Activated naive CD4-positive, alpha-beta T cell treated with anti-CD3 and anti-CD28 coated beads, Interleukin-2, amount 50 U/mL, for 72 hours (primary cell): ENCODE measurements at regions not wholly inside any gene's neighbourhood (a gene's known extent, or its start where the extent isn't known, plus 50 kb on each side); places are given as distances from the start of the nearest gene placed in this dataset.
A peak's percentile ranks its signal among the peaks of the same experiment; 100 is the strongest.

Source experiments
- ATAC-seq, 2 donors: fragments of 150-1000 bp; cut with Tn5 transposase; 2 replicates each; pipeline ENCODE4 v1.10.0; 2021; ENCODE audit warnings: mild to moderate bottlenecking in 2 of 2, moderate library complexity in 2 of 2
- DNase-seq, 2 donors: peaks; one replicate each; pipeline ENCODE4 v3.0.0; 2021 to 2022; ENCODE audit warnings: low spot score in 2 of 2
- H3K27ac Mint-ChIP-seq, 2 donors: one replicate each; pipeline ENCODE4 v1.8.0; 2022; ENCODE audit warnings: mild to moderate bottlenecking in 2 of 2, mixed read lengths in 2 of 2
- H3K36me3 Mint-ChIP-seq, 2 donors: one replicate each; pipeline ENCODE4 v1.8.0; 2022; ENCODE audit warnings: mixed read lengths in 2 of 2
- H3K9me3 Mint-ChIP-seq, 2 donors: one replicate each; pipeline ENCODE4 v1.8.0; 2022; ENCODE audit warnings: mixed read lengths in 2 of 2

GRCh38 chr12:69123919-69124638 lies 115.3 kb upstream of the CPSF6 start:
- no peak for ATAC-seq
- Mint-ChIP-seq H3K27ac (no peak overlapping the region), H3K36me3 (no peaks in the 10 kb centered on the region), H3K9me3 (no peaks in the 10 kb centered on the region)
- no peak for DNase-seq

GRCh38 chr12:69129017-69129416 lies 110.4 kb upstream of the CPSF6 start:
- ATAC-seq (no peak), DNase-seq (no peak)
- Mint-ChIP-seq H3K36me3 (no peaks in the 10 kb centered on the region), H3K27ac (no peak overlapping the region), H3K9me3 (no peaks in the 10 kb centered on the region)

DNA sequence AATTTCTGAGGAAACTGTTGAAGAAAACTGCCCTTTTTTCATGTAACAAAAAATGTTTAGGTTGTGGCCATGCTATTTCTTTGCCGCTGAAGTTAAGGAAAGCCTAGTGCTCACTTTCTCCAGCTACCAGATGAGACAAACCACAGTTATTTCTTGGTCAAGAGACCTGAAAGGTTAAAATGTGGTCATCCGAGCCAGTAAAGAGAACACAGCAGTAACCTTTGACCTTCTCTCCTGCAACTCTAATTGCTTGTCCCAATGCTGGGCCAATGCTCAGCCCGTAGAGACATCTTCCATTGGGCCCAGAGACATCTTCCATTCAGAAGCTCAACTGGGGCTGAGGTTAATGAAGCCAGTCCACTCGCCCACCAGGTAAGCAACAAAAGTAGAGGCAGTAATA lies 109.8 kb upstream of the CPSF6 start:
- Mint-ChIP-seq H3K27ac (no peak overlapping the region), H3K9me3 (no peaks in the 10 kb centered on the region), H3K36me3 (no peaks in the 10 kb centered on the region)
- DNase-seq: no peak
- ATAC-seq: no peak

- ATAC-seq: no peak
- H3K36me3 Mint-ChIP-seq: no peaks in the 10 kb centered on the region
- H3K27ac Mint-ChIP-seq: no peak overlapping the region
- no peak for DNase-seq
- H3K9me3 Mint-ChIP-seq: no peaks in the 10 kb centered on the region
These were observed 109.3 kb upstream of the CPSF6 start for GRCh38 chr12:69130064-69130463.

- DNase-seq (no peak), ATAC-seq (no peak)
- peak overlapping the region in 1 of 2 donors; percentile 65 for H3K27ac Mint-ChIP-seq
- H3K9me3 Mint-ChIP-seq: no peaks in the 10 kb centered on the region
- H3K36me3 Mint-ChIP-seq: no peaks in the 10 kb centered on the region
These were observed 108.3 kb upstream of the CPSF6 start for GRCh38 chr12:69131077-69131476.

DNA sequence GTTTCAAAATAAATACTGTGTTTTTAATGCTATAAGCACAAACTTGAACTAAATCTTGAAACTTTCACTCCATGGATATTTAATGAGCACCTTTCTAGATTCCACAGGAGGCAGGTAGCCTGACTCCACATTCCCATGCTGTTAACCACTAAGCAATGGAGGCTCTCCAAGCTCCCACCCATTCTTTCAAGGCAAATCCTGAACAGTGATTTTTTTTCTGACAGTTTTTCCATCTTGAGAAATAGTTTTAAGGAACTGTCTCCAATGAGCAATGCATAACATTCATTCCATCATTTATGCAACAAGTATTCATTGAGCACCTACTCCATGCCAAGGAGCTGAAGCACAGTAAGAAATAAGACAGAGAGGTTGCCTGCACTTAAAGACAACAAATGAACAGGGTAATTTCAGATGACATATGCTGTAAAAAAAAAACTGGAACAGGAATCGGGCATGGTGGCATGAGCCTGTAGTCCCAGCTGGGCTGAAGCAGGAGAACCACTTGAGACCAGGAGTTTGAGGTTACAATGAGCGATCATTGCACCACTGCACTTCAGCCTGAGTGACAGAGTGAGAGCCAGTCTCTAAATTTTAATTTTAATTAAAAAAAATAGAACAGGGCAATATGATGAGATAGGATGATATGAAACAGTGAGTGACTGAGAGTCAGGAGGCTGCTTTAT lies 102.3 kb upstream of the CPSF6 start:
- Mint-ChIP-seq H3K27ac (no peak overlapping the region), H3K9me3 (peaks cover 0 to 23% of the 10 kb centered on the region in 2 donors), H3K36me3 (peaks cover 14 to 25% of the 10 kb centered on the region in 2 donors)
- DNase-seq (no peak), ATAC-seq (no peak)

DNA sequence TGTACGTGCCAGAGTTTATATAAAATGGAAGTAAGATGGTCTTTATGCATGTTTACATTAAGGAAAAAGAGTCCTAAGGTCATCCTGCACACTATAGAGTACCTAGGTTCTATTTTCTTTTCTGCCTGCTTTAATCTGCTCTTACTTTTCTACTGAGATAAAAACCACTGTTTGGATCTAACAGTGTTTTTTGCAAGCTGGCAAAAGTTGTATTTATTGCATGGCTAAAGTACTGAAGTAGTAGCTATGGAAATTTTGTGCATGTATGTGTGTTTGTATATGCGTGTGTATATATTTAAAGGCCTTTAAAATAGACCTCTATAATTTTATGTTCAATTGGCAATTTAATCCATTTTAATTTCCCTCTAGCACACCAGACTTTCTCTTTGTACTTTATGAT lies 98.3 kb upstream of the CPSF6 start:
- ATAC-seq: no peak
- no peak for DNase-seq
- no peak overlapping the region for H3K27ac Mint-ChIP-seq
- peaks cover 0 to 23% of the 10 kb centered on the region in 2 donors for H3K9me3 Mint-ChIP-seq
- H3K36me3 Mint-ChIP-seq: peaks cover 14 to 25% of the 10 kb centered on the region in 2 donors

DNA sequence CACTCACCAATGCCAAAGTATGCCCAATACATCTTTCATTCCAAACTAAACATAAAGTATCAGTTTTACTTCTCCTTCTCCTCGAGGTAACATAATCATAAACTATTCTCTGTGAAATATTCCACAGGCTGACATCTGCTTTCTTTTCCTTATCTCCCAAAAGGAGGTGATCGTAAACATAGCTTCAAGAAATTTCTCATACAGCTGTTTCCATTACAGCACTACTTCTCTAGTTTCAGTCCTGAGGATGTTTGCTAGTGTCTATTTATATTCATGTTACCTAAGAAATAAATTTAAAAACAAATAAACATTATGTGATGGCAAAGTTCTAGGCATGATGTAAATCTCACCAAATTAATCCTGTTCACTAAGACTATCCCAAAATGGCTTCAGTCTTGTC lies 90.1 kb upstream of the CPSF6 start:
- H3K27ac Mint-ChIP-seq: no peak overlapping the region
- peaks cover 0 to 6% of the 10 kb centered on the region in 2 donors for H3K36me3 Mint-ChIP-seq
- no peaks in the 10 kb centered on the region for H3K9me3 Mint-ChIP-seq

GRCh38 chr12:69150083-69150795 lies 89.1 kb upstream of the CPSF6 start:
- Mint-ChIP-seq H3K36me3 (peaks cover 0 to 6% of the 10 kb centered on the region in 2 donors), H3K27ac (no peak overlapping the region), H3K9me3 (no peaks in the 10 kb centered on the region)
- ATAC-seq (no peak), DNase-seq (no peak)

More for the DNA sequence above, 90.1 kb upstream of the CPSF6 start:
- ATAC-seq (no peak), DNase-seq (no peak)

GRCh38 chr12:69150796-69151127 lies 88.6 kb upstream of the CPSF6 start:
- DNase-seq (no peak), ATAC-seq (no peak)
- H3K36me3 Mint-ChIP-seq: peaks cover 0 to 6% of the 10 kb centered on the region in 2 donors
- H3K27ac Mint-ChIP-seq: no peak overlapping the region
- no peaks in the 10 kb centered on the region for H3K9me3 Mint-ChIP-seq

DNA sequence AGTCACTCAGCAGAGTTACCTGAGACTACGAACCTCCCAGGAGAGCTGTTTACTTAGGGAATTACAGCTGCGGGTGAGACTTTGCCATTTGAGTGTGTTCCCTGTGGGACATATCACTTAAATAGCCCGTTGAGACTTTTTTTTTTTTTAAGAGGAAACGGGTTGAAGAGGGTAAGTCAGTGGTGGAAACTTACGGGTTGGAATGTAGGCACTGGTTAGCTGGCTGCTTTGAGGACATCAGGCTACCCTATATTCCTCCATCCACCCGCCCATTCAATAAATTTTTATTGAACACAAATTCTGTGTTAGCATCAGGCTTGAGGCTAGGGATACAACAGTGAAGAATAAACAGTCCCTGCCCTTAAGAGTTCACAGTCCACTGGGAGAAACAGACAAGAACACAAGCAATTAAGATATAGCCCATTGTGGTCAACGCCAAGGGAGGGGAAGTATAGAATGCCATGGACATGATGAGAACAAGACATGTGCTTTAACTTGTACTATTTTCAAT lies 88.1 kb upstream of the CPSF6 start:
- H3K9me3 Mint-ChIP-seq: no peaks in the 10 kb centered on the region
- peaks cover 0 to 6% of the 10 kb centered on the region in 2 donors for H3K36me3 Mint-ChIP-seq
- ATAC-seq (no peak), DNase-seq (no peak)
- H3K27ac Mint-ChIP-seq: no peak overlapping the region

- ATAC-seq (peak; percentile 60 to 62), DNase-seq (peak; percentile 64 to 75)
- Mint-ChIP-seq H3K27ac (peak overlapping the region; percentile 30 to 86), H3K36me3 (peaks cover 0 to 6% of the 10 kb centered on the region in 2 donors), H3K9me3 (no peaks in the 10 kb centered on the region)
These were observed 84.6 kb upstream of the CPSF6 start for GRCh38 chr12:69154585-69155363.

- Mint-ChIP-seq H3K27ac (peak overlapping the region in 1 of 2 donors; percentile 77), H3K36me3 (peaks cover 0 to 11% of the 10 kb centered on the region in 2 donors), H3K9me3 (peaks cover 0 to 5% of the 10 kb centered on the region in 2 donors)
- ATAC-seq (peak; percentile 70 to 79), DNase-seq (peak; percentile 91 to 98)
These were observed 82.2 kb upstream of the CPSF6 start for GRCh38 chr12:69157023-69157655.

DNA sequence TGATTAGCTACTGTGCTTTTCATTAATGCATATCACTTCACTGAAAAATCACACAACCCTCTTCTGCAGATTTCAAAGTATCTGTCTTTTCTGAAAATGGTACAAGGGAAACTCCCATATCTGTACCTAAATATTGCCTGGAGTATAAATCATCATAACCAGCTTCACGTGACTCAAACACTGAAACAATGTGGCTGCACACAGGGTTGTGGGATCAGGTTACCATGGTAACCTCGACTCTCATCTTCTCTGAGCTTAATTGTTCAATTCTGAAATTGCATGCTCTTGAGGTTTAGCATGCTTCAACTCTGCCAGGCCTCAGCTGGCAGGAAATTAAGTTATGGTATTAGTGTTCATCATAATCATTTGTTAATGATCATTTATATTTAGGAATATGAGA lies 77.5 kb upstream of the CPSF6 start:
- Mint-ChIP-seq H3K9me3 (peaks cover 0 to 5% of the 10 kb centered on the region in 2 donors), H3K36me3 (peaks cover 0 to 5% of the 10 kb centered on the region in 2 donors), H3K27ac (peak overlapping the region in 1 of 2 donors; percentile 81)
- ATAC-seq (peak; percentile 91 to 97), DNase-seq (peak in 1 of 2 donors; percentile 56)

DNA sequence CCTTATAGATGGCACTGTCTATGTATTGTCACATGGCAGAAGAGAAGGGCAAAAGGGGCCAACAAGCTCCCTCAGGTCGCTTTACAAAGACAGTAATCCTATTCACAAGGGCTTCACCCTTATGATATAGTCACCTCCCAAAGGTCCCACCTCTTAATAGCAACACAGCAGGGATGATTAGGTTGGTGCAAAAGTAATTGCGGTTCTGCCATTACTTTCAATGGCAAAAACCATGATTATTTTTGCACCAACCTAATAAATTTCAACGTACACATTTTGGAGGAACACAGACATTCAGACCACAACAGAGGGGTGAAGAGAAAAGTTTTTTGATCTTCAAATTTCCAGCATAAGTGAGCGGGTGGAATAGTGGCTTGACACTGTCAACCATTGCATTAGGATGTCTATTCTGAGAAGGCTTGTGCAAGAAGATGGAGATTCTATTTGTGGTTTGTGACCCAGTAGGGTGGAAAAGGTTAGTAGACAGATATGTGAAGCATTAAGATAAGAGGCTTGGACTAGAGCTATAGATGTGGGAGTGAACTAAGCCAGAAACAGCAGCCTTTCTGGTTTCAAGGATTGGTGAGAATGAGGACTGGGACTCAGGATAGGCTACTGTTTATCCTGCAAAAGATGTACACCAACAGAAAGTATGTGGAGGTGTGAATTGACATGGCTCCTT lies 75.5 kb upstream of the CPSF6 start:
- DNase-seq (no peak), ATAC-seq (no peak)
- H3K27ac Mint-ChIP-seq: no peak overlapping the region
- H3K9me3 Mint-ChIP-seq: peaks cover 0 to 5% of the 10 kb centered on the region in 2 donors
- H3K36me3 Mint-ChIP-seq: peaks cover 0 to 5% of the 10 kb centered on the region in 2 donors
